CD4-positive, alpha-beta T cell treated with Interleukin-21 for 1 hour (primary cell): ENCODE measurements at regions not wholly inside any gene's neighbourhood (a gene's known extent, or its start where the extent isn't known, plus 50 kb on each side); places are given as distances from the start of the nearest gene placed in this dataset.

Source experiments
- DNase-seq: peaks from one replicate; pipeline ENCODE4 v3.0.0-alpha.2; 2020

DNA sequence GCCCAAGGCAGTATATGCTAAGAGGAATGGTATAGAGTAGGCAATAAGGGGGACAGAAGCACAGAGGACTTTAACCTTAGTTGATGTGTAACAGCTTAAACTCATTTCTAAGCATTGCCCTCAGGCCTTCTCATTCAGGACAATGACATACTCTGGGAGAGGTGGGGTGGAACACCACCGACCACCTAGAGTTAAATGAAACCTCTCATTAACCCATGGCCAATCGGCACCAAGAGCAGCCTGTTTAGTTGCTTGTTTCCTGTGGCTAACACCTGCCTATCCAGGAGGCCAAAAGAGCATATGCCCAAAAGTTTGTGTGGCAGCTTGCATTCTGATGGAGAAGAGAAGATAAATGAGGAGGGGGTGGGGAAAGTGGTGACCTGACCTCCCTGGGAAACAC is 50.0 kb downstream of the PABIR2 start:
- no peak for DNase-seq

DNA sequence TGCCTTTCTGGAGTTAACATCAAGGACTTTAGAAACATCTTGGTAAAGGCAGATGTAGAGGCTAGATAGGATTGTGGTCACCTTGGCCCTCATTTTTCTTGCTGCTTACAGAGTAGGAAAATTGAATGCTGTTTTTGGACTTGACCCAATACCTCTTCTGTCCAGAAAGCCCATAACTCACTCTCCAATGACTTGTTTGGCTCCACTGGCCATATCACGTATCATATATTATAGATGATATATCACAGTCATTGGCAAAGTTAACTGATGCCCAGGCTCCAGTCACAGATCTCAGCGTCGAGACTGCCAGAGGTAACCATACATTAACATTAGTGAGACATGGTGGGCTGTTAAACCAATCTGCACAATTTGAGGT is 50.6 kb downstream of the PABIR2 start:
- no peak for DNase-seq

GRCh38 chrX:134745636-134746409 is 51.2 kb downstream of the PABIR2 start:
- no peak for DNase-seq

DNA sequence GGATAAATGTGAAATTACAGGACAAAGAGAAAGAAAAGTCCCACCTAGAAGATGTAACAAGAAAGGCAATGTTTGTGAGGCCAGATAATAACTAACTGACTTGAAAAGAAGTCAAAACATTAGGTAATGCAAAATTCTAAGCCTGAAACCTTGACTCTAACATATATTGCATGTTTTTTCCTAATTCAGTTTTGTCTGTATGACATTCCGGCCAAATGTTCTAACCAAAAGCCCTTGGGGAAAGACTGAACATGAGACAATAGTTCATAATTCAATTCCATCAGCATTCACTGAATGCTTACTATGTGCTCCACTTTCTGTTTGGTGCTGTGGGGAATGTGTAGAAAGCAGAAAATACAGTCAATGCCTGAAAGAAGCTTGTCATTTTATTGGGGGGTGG is 53.9 kb downstream of the PABIR2 start:
- no peak for DNase-seq

DNA sequence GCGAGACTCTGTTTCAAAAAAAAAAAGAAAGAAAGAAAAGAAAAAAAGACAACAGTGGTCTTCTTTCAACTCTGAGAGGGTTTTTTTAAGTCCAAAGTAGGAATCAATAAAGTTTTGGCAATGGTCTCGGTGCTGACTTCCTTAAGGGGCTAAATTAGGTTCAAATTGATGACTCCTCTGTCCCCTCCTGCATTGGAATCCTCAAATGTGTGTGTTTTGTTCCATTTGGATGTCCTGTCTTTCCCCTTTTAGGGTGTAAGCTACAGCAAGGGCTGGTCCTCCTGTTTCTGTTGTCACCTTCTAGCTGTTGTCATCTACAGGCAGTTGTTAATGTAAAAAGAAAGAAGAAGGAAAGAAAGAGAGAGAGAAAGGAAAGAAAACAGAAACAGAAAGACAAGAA is 54.4 kb downstream of the PABIR2 start:
- no peak for DNase-seq

GRCh38 chrX:134741746-134742145 is 55.3 kb downstream of the PABIR2 start:
- no peak for DNase-seq

GRCh38 chrX:134738986-134739740 is 57.8 kb downstream of the PABIR2 start:
- DNase-seq: no peak

DNA sequence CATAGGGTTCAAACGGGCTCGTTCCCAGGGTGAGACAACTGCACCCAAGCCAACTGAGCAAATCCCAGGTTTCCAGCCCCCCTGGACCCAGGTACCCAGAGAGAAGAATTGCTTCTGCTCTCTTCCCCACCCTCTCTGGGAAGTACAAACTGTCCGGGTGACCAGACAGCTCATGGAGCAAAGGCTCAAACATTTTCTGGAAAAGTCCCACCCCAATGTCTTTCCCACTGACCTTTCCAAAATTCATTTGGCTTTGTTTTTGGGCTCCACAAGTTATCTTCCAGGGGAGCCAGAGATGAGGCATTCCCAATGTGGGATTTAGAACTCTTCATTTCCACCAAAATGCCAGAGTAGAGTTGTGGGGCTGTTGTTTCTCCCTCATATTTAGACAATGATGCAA is 58.6 kb downstream of the PABIR2 start:
- DNase-seq: no peak

GRCh38 chrX:134737721-134738369 is 59.2 kb downstream of the PABIR2 start:
- no peak for DNase-seq

DNA sequence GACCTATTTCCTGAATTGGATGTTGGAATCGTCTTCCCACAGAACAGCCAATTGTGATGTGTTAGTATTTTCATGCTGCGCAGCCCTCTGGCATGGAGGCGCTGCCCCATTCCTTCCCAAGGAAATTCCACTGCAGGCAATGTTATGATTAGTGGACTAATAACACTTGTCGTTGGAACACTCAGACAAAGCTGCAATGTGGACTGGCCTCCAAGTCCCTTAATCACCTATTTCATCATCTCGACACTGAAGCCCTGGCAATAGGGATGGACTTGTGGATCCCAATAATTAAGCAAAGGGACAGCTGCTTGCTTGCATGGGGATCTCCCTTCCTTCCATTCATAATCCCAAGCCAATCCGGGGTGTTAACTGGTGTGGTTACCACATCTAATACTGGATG is 59.9 kb downstream of the PABIR2 start:
- DNase-seq: no peak

- no peak for DNase-seq
These were observed 60.6 kb downstream of the PABIR2 start for GRCh38 chrX:134736356-134736755.

GRCh38 chrX:134735015-134735414 is 62.0 kb downstream of the PABIR2 start:
- no peak for DNase-seq

DNA sequence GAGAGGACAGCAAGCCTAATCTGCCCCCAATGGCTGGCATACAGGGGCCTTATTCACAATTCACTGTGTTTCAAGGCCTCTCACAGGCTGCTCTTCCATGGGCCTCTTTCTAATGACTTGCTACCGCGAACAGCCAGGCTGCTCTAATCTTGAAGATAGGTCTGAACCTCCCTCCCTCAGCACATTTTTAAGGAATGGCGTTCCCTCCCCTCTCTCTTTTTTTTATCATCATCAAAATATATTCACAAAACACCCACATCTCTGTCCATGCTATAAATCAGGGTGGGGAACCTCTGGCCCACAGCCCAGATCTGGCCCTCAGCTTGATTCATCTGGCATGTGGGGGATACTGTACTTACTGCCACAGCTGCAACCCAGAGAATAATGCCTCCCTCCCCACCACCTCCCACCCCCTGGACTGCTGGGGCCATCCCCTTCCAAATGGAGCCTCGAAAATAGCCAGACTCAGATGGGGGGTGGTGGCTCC is 62.5 kb downstream of the PABIR2 start:
- DNase-seq: no peak

- DNase-seq: no peak
These were observed 63.4 kb downstream of the PABIR2 start for GRCh38 chrX:134733591-134733990.

DNA sequence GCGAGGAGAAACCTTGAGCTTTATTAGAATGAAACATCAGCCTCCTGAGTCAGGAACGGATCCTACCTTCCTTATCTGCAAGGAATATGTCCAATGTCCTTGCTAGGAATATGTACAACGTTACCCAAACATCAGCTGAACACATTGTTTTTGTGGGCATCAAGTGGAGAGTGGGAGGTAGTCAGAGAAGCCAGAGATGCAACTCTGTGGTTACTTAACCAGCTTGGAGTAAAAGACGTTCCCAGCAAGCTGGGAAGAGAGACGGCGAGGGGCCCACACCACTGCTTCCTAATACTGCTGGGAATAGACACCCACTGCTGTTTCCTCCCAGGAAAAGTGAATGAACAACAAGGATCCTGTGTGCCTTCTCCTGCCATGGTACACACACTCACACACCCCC is 64.3 kb downstream of the PABIR2 start:
- no peak for DNase-seq

DNA sequence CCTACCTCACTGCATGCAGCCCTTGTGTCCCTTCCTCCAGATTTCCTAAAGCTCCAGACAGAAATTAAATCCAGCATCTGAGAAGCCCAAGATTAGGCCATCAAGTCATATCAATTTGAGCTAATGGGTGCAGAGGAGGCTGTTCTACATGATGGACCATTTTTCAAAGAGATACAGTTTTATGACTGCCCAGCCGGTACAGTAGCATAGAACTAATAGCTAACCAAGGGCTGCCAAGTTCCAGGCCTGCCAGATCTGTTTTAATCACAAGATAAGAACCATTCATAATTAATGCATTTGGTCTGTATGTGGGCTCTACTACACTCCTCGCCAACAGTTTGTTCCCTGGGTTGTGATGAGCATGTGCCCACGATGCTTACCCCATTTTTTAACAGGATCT is 64.9 kb downstream of the PABIR2 start:
- DNase-seq: no peak

DNA sequence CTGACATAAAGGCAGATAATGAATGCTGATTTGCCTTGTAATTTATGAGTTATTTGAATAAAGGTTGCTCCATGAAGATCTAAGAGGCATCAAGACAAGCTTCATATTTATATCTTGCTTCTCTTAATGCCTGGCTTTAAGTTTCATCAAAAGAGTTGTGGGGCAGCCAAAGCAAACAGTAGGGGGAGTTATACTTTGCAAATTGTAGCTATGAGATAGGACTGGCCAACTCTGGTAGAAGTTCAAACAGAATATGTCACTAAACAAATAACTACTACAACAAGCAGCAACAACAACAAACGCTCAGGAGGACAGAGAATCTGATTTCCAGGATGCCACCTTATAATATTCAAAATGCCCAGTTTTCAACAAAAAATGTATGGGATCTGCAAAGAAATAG is 69.1 kb upstream of the PLAC1 start:
- no peak for DNase-seq

GRCh38 chrX:134725103-134725690 is 66.9 kb upstream of the PLAC1 start:
- no peak for DNase-seq

DNA sequence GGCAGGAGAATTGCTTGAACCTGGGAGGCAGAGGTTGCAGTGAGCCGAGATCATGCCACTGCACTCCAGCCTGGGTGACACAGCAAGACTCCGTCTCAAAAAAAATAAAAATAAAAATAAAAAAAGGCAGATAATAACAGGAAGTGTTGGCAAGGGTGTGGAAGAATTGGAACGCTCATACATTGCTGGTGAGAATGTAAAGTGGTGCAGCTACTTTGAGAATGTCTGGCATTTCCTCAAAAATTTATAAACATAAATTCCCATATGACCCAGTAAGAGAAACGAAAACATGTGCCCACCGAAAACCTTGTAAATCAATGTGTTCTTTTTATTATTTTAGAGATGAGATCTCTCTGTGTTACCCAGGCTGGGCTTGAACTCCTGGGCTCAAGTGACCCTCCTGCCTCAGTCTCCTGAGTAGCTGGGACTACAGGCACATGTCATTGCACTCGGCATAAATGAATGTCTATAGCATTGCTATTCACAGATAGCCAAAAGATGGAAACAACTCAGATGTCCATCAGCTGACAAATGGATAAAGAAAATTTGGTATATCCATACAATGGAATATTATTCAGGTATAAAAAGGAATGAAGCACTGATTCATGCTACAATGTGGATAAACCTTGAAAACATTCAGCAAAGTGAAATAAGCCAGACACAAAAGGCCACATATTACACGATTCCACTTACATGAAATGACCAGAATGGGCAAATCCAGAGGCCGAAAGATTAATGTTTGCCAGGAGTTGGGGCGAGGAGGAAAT is 63.7 kb upstream of the PLAC1 start:
- DNase-seq: no peak

GRCh38 chrX:134718966-134719317 is 60.7 kb upstream of the PLAC1 start:
- peak; percentile 6 for DNase-seq

GRCh38 chrX:134718105-134718965 is 60.1 kb upstream of the PLAC1 start:
- no peak for DNase-seq

DNA sequence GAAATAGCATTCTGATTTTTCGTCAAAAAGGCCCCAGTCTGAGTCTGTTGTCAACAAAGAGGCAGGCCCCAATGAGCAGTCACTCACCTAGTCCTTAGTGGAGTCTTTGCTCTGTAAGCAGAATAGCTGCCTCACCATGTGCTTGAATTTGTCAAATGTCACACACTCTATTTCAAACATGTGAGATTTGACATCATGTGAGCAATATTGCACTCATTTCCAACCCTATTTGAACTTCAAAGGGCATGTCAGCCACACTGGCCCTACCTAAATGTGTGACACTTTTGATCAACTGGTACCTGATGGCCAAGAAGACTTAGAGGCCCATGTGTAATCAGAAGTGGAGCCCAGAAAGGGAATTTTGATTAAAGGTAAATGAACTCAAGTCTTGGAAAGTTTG is 59.4 kb upstream of the PLAC1 start:
- DNase-seq: no peak
